ENCODE measurements at regions not wholly inside any gene's neighbourhood (a gene's known extent, or its start where the extent isn't known, plus 50 kb on each side); places are given as distances from the start of the nearest gene placed in this dataset.
"Not testable (repeated sequence)": the region's sequence is repeated elsewhere in the genome, so short reads cannot be mapped to it uniquely, and the experiment has no call there.

- H3K27me3 Mint-ChIP-seq; CTCF ChIA-PET; H3K4me3 ChIP-seq (ENCODE audit: low read length); H3K27ac ChIP-seq (ENCODE audit: low read depth, low read length); ATAC-seq; POLR2A ChIA-PET; H3K36me3 ChIP-seq (ENCODE audit: control insufficient read depth in 2 of 3, insufficient read depth in 3 of 3, low read length in 3 of 3); H3K27me3 ChIP-seq (ENCODE audit: control insufficient read depth in 2 of 2, insufficient read depth in 2 of 2, low read length in 2 of 2); H3K4me1 Mint-ChIP-seq; H3K9me3 ChIP-seq (ENCODE audit: control insufficient read depth in 2 of 3, low read length in 3 of 3); H3K4me1 ChIP-seq (ENCODE audit: control insufficient read depth in 2 of 2, insufficient read depth in 2 of 2, low read length in 2 of 2); intact Hi-C loops (cut with micrococcal nuclease); H3K36me3 Mint-ChIP-seq; DNase-seq: not testable (repeated sequence)
- peaks cover 0 to 25% (median 6%) of the 10 kb centered on the region in 11 donors for H3K9me3 Mint-ChIP-seq
- H3K4me3 Mint-ChIP-seq: peak overlapping the region in 1 of 10 donors; percentile 36
- H3K27ac Mint-ChIP-seq: peak overlapping the region in 1 of 9 donors; percentile 66
Observed at GRCh38 chr13:18238586-18238985, 943.0 kb downstream of the TUBA3C start.

- H3K36me3 Mint-ChIP-seq: peaks cover 0 to 1% (median 0%) of the 10 kb centered on the region in 5 donors
- DNase-seq (no peak), ATAC-seq (no peak)
- intact Hi-C loops (cut with micrococcal nuclease): no loop called here
- ChIA-PET CTCF (no interaction called here), POLR2A (no interaction called here)
- Histone ChIP-seq H3K27ac (ENCODE audit: low read depth, low read length) (no peak overlapping the region), H3K9me3 (ENCODE audit: control insufficient read depth in 2 of 3, low read length in 3 of 3) (peaks cover 0 to 9% (median 0%) of the 10 kb centered on the region in 3 experiments), H3K4me3 (ENCODE audit: low read length) (no peak overlapping the region), H3K36me3 (ENCODE audit: control insufficient read depth in 2 of 3, insufficient read depth in 3 of 3, low read length in 3 of 3) (no peaks in the 10 kb centered on the region), H3K27me3 (ENCODE audit: control insufficient read depth in 2 of 2, insufficient read depth in 2 of 2, low read length in 2 of 2) (no peaks in the 10 kb centered on the region), H3K4me1 (ENCODE audit: control insufficient read depth in 2 of 2, insufficient read depth in 2 of 2, low read length in 2 of 2) (no peaks in the 10 kb centered on the region)
- H3K27ac Mint-ChIP-seq: no peak overlapping the region
- no peaks in the 10 kb centered on the region for H3K27me3 Mint-ChIP-seq
- H3K4me1 Mint-ChIP-seq: no peaks in the 10 kb centered on the region
- H3K4me3 Mint-ChIP-seq: no peak overlapping the region
- H3K9me3 Mint-ChIP-seq: peaks cover 0 to 18% (median 4%) of the 10 kb centered on the region in 11 donors
Observed at GRCh38 chr13:18236528-18236815, 945.2 kb downstream of the TUBA3C start.

GRCh38 chr13:18235756-18236527, 945.7 kb downstream of the TUBA3C start:
- H3K4me1 Mint-ChIP-seq: no peaks in the 10 kb centered on the region
- ATAC-seq (no peak), DNase-seq (no peak)
- H3K27ac ChIP-seq (ENCODE audit: low read depth, low read length): no peak overlapping the region
- H3K9me3 Mint-ChIP-seq: peaks cover 0 to 17% (median 2%) of the 10 kb centered on the region in 11 donors
- H3K27ac Mint-ChIP-seq: no peak overlapping the region
- H3K36me3 Mint-ChIP-seq: no peaks in the 10 kb centered on the region
- H3K9me3 ChIP-seq (ENCODE audit: control insufficient read depth in 2 of 3, low read length in 3 of 3): peaks cover 0 to 9% (median 0%) of the 10 kb centered on the region in 3 experiments
- no peaks in the 10 kb centered on the region for H3K27me3 Mint-ChIP-seq
- ChIA-PET POLR2A (no interaction called here), CTCF (no interaction called here)
- no peak overlapping the region for H3K4me3 Mint-ChIP-seq
- no peak overlapping the region for H3K4me3 ChIP-seq (ENCODE audit: low read length)
- intact Hi-C loops (cut with micrococcal nuclease): no loop called here
- no peaks in the 10 kb centered on the region for H3K27me3 ChIP-seq (ENCODE audit: control insufficient read depth in 2 of 2, insufficient read depth in 2 of 2, low read length in 2 of 2)
- H3K4me1 ChIP-seq (ENCODE audit: control insufficient read depth in 2 of 2, insufficient read depth in 2 of 2, low read length in 2 of 2): no peaks in the 10 kb centered on the region
- no peaks in the 10 kb centered on the region for H3K36me3 ChIP-seq (ENCODE audit: control insufficient read depth in 2 of 3, insufficient read depth in 3 of 3, low read length in 3 of 3)

- POLR2A ChIA-PET: no interaction called here
- H3K27me3 Mint-ChIP-seq: no peaks in the 10 kb centered on the region
- H3K27me3 ChIP-seq (ENCODE audit: control insufficient read depth in 2 of 2, insufficient read depth in 2 of 2, low read length in 2 of 2): no peaks in the 10 kb centered on the region
- no peaks in the 10 kb centered on the region for H3K36me3 ChIP-seq (ENCODE audit: control insufficient read depth in 2 of 3, insufficient read depth in 3 of 3, low read length in 3 of 3)
- H3K9me3 Mint-ChIP-seq: peaks cover 0 to 21% (median 4%) of the 10 kb centered on the region in 11 donors
- DNase-seq (no peak), ATAC-seq (no peak)
- H3K27ac ChIP-seq (ENCODE audit: low read depth, low read length): no peak overlapping the region
- intact Hi-C loops (cut with micrococcal nuclease): no loop called here
- no peaks in the 10 kb centered on the region for H3K4me1 ChIP-seq (ENCODE audit: control insufficient read depth in 2 of 2, insufficient read depth in 2 of 2, low read length in 2 of 2)
- H3K4me3 ChIP-seq (ENCODE audit: low read length): no peak overlapping the region
- H3K4me1 Mint-ChIP-seq: no peaks in the 10 kb centered on the region
- no peak overlapping the region for H3K27ac Mint-ChIP-seq
- no peaks in the 10 kb centered on the region for H3K36me3 Mint-ChIP-seq
- no peak overlapping the region for H3K4me3 Mint-ChIP-seq
- peaks cover 0 to 9% (median 0%) of the 10 kb centered on the region in 3 experiments for H3K9me3 ChIP-seq (ENCODE audit: control insufficient read depth in 2 of 3, low read length in 3 of 3)
- CTCF ChIA-PET: no interaction called here
Observed at GRCh38 chr13:18235172-18235571, 946.5 kb downstream of the TUBA3C start.

- peaks cover 0 to 21% (median 4%) of the 10 kb centered on the region in 11 donors for H3K9me3 Mint-ChIP-seq
Observed at GRCh38 chr13:18234451-18234850, 947.2 kb downstream of the TUBA3C start.

GRCh38 chr13:18233783-18234299, 947.8 kb downstream of the TUBA3C start:
- no peak for DNase-seq
- no peaks in the 10 kb centered on the region for H3K36me3 ChIP-seq (ENCODE audit: control insufficient read depth in 2 of 3, insufficient read depth in 3 of 3, low read length in 3 of 3)
- H3K36me3 Mint-ChIP-seq: no peaks in the 10 kb centered on the region
- no peak overlapping the region for H3K4me3 Mint-ChIP-seq
- ATAC-seq: no peak
- H3K27me3 Mint-ChIP-seq: no peaks in the 10 kb centered on the region
- intact Hi-C loops (cut with micrococcal nuclease): no loop called here
- peaks cover 0 to 16% (median 2%) of the 10 kb centered on the region in 11 donors for H3K9me3 Mint-ChIP-seq
- H3K27ac ChIP-seq (ENCODE audit: low read depth, low read length): no peak overlapping the region
- CTCF ChIA-PET: no interaction called here
- no peaks in the 10 kb centered on the region for H3K27me3 ChIP-seq (ENCODE audit: control insufficient read depth in 2 of 2, insufficient read depth in 2 of 2, low read length in 2 of 2)
- no peaks in the 10 kb centered on the region for H3K4me1 ChIP-seq (ENCODE audit: control insufficient read depth in 2 of 2, insufficient read depth in 2 of 2, low read length in 2 of 2)
- POLR2A ChIA-PET: no interaction called here
- H3K9me3 ChIP-seq (ENCODE audit: control insufficient read depth in 2 of 3, low read length in 3 of 3): peaks cover 0 to 9% (median 0%) of the 10 kb centered on the region in 3 experiments
- no peaks in the 10 kb centered on the region for H3K4me1 Mint-ChIP-seq
- no peak overlapping the region for H3K4me3 ChIP-seq (ENCODE audit: low read length)
- H3K27ac Mint-ChIP-seq: no peak overlapping the region

More at GRCh38 chr13:18234451-18234850, 947.2 kb downstream of the TUBA3C start:
- H3K36me3 ChIP-seq (ENCODE audit: control insufficient read depth in 2 of 3, insufficient read depth in 3 of 3, low read length in 3 of 3); H3K4me1 ChIP-seq (ENCODE audit: control insufficient read depth in 2 of 2, insufficient read depth in 2 of 2, low read length in 2 of 2); H3K27me3 ChIP-seq (ENCODE audit: control insufficient read depth in 2 of 2, insufficient read depth in 2 of 2, low read length in 2 of 2); H3K4me3 ChIP-seq (ENCODE audit: low read length); intact Hi-C loops (cut with micrococcal nuclease); POLR2A ChIA-PET; H3K27ac Mint-ChIP-seq; ATAC-seq; CTCF ChIA-PET; DNase-seq; H3K27me3 Mint-ChIP-seq; H3K36me3 Mint-ChIP-seq; H3K4me1 Mint-ChIP-seq; H3K27ac ChIP-seq (ENCODE audit: low read depth, low read length); H3K9me3 ChIP-seq (ENCODE audit: control insufficient read depth in 2 of 3, low read length in 3 of 3); H3K4me3 Mint-ChIP-seq: not testable (repeated sequence)

Measured in naive thymus-derived CD4-positive, alpha-beta T cell (primary cell).